ENCODE measurements at regions not wholly inside any gene's neighbourhood (a gene's known extent, or its start where the extent isn't known, plus 50 kb on each side); places are given as distances from the start of the nearest gene placed in this dataset.

DNA sequence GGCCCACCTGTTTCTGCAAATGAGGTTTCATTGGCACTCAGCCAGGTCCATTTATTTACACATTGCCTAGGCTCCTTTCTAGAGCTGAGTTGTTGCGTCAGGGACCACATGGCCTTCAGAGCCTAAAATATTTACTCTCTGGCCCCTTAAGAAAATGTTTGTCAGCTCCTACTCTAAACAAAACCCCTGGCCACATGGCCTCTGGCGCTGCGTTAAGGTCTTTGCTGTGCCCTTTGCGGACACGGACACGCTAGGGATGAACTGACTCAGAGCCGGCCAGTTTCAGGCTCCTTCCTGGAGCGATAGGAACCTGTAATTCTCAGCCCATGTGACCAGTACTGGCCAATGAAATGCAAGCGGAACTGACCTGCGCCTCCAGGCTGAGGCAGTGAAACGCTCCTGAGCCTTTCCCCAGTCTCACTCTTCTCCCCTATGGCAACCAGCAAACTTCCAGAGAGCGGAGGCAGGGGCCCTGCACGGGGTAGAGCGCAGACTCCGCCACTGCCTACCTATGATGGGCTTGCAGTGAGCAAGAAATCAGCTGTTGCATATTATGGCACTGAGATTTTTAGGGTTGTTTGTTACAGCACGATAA lies 160.3 kb downstream of the ETS2 start:
- TF ChIP-seq, protein P1, sequence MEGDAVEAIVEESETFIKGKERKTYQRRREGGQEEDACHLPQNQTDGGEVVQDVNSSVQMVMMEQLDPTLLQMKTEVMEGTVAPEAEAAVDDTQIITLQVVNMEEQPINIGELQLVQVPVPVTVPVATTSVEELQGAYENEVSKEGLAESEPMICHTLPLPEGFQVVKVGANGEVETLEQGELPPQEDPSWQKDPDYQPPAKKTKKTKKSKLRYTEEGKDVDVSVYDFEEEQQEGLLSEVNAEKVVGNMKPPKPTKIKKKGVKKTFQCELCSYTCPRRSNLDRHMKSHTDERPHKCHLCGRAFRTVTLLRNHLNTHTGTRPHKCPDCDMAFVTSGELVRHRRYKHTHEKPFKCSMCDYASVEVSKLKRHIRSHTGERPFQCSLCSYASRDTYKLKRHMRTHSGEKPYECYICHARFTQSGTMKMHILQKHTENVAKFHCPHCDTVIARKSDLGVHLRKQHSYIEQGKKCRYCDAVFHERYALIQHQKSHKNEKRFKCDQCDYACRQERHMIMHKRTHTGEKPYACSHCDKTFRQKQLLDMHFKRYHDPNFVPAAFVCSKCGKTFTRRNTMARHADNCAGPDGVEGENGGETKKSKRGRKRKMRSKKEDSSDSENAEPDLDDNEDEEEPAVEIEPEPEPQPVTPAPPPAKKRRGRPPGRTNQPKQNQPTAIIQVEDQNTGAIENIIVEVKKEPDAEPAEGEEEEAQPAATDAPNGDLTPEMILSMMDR (IDR thresholded peaks at IDR 0.05; ENCODE audit: extremely low read depth in 1 of 2, insufficient read depth in 1 of 2, low read depth in 1 of 2, low read length in 2 of 2) = no peak
- TF ChIP-seq POLR2AphosphoS5 (IDR thresholded peaks at IDR 0.05; ENCODE audit: insufficient read depth, low read depth, low read length) (no peak), EZH2 (IDR thresholded peaks at IDR 0.05; ENCODE audit: borderline replicate concordance, low read depth, low read length, severe bottlenecking) (no peak), POLR2A (IDR thresholded peaks at IDR 0.05; ENCODE audit: low read depth, low read length) (no peak), JUN (IDR thresholded peaks at IDR 0.05; ENCODE audit: borderline replicate concordance, insufficient read depth, insufficient read length, low read depth) (no peak)

All from endothelial cell of umbilical vein (primary cell).